H9 (cell line): ENCODE measurements at regions not wholly inside any gene's neighbourhood (a gene's known extent, or its start where the extent isn't known, plus 50 kb on each side); places are given as distances from the start of the nearest gene placed in this dataset.

ENCODE experiments used
- DNase-seq: peaks from one replicate; pipeline ENCODE4 v3.0.0-alpha.2; 2017
- H2AFZ ChIP-seq: one replicate; pipeline ENCODE4 v1.6.1; 2013; ENCODE audit warnings: mild to moderate bottlenecking, low read length, control low read depth, moderate library complexity
- H2AK5ac ChIP-seq: 2 replicates; pipeline ENCODE4 v1.6.1; 2013; ENCODE audit warnings: low read length, control low read depth, mixed read lengths; ENCODE audit not compliant: insufficient read length
- H2BK120ac ChIP-seq: one replicate; pipeline ENCODE4 v1.6.1; 2013; ENCODE audit warnings: low read depth, mild to moderate bottlenecking, low read length, control low read depth, inconsistent platforms; ENCODE audit not compliant: poor library complexity, severe bottlenecking
- H2BK12ac ChIP-seq: 2 replicates; pipeline ENCODE4 v1.6.1; 2013; ENCODE audit warnings: low read length, control low read depth, mixed read lengths, low read depth; ENCODE audit not compliant: insufficient read length
- H2BK15ac ChIP-seq: 2 replicates; pipeline ENCODE4 v1.6.1; 2013; ENCODE audit warnings: low read depth, low read length, control low read depth
- H2BK20ac ChIP-seq: one replicate; pipeline ENCODE4 v1.6.1; 2013; ENCODE audit warnings: low read depth, mild to moderate bottlenecking, low read length, control low read depth, inconsistent platforms; ENCODE audit not compliant: poor library complexity, severe bottlenecking
- H2BK5ac ChIP-seq: 2 replicates; pipeline ENCODE4 v1.6.1; 2013; ENCODE audit warnings: low read length, control low read depth, mixed read lengths; ENCODE audit not compliant: insufficient read length
- H3K14ac ChIP-seq: 2 replicates; pipeline ENCODE4 v1.6.1; 2013; ENCODE audit warnings: low read length, control low read depth; ENCODE audit not compliant: insufficient read depth
- H3K18ac ChIP-seq: 2 replicates; pipeline ENCODE4 v1.6.1; 2013; ENCODE audit warnings: low read depth, mild to moderate bottlenecking, mixed read lengths, low read length, control low read depth; ENCODE audit not compliant: insufficient read length
- H3K23ac ChIP-seq: 2 replicates; pipeline ENCODE4 v1.6.1; 2013; ENCODE audit warnings: low read length, control low read depth, mixed read lengths, low read depth; ENCODE audit not compliant: insufficient read length
- H3K23me2 ChIP-seq: 2 replicates; pipeline ENCODE4 v1.6.1; 2013; ENCODE audit warnings: low read depth, mild to moderate bottlenecking, mixed read lengths, low read length, control low read depth; ENCODE audit not compliant: insufficient read length, poor library complexity, severe bottlenecking
- H3K27ac ChIP-seq: 2 replicates; pipeline ENCODE4 v1.5.1; 2013; ENCODE audit warnings: low read length, control low read depth, mixed read lengths, low read depth; ENCODE audit not compliant: insufficient read length
- H3K27me3 ChIP-seq: 2 replicates; pipeline ENCODE4 v1.6.1; 2013; ENCODE audit warnings: low read length, control low read depth, inconsistent platforms; ENCODE audit not compliant: insufficient read depth
- H3K4ac ChIP-seq: 2 replicates; pipeline ENCODE4 v1.6.1; 2013; ENCODE audit warnings: low read depth, mild to moderate bottlenecking, control low read depth, inconsistent platforms, low read length, moderate library complexity
- H3K4me1 ChIP-seq: 2 replicates; pipeline ENCODE4 v1.6.1; 2013; ENCODE audit warnings: low read length, control low read depth, inconsistent platforms; ENCODE audit not compliant: insufficient read depth
- H3K4me2 ChIP-seq: 2 replicates; pipeline ENCODE4 v1.6.1; 2013; ENCODE audit warnings: low read length, control low read depth, mixed read lengths; ENCODE audit not compliant: insufficient read length, insufficient read depth
- H3K56ac ChIP-seq: 2 replicates; pipeline ENCODE4 v1.6.1; 2013; ENCODE audit warnings: low read depth, mild to moderate bottlenecking, mixed read lengths, low read length, control low read depth; ENCODE audit not compliant: insufficient read length
- H3K79me1 ChIP-seq: 2 replicates; pipeline ENCODE4 v1.6.1; 2013; ENCODE audit warnings: low read depth, mild to moderate bottlenecking, moderate library complexity, low read length, control low read depth, inconsistent platforms; ENCODE audit not compliant: insufficient read depth, poor library complexity, severe bottlenecking
- H3K79me2 ChIP-seq: 2 replicates; pipeline ENCODE4 v1.6.1; 2013; ENCODE audit warnings: low read length, control low read depth, inconsistent platforms; ENCODE audit not compliant: insufficient read depth
- H3K9ac ChIP-seq: 2 replicates; pipeline ENCODE4 v1.6.1; 2013; ENCODE audit warnings: low read length, control low read depth, mixed read lengths; ENCODE audit not compliant: insufficient read length; ENCODE audit errors: extremely low read depth
- H3K9me3 ChIP-seq: one replicate; pipeline ENCODE4 v1.6.1; 2013; ENCODE audit warnings: low read depth, low read length, inconsistent platforms; ENCODE audit not compliant: control insufficient read depth
- H3T11ph ChIP-seq: one replicate; pipeline ENCODE4 v1.6.1; 2013; ENCODE audit warnings: mild to moderate bottlenecking, low read length, control low read depth, inconsistent platforms
- H4K20me1 ChIP-seq: one replicate; pipeline ENCODE4 v1.6.1; 2013; ENCODE audit not compliant: control insufficient read depth, insufficient read length, insufficient read depth
- H4K5ac ChIP-seq: 2 replicates; pipeline ENCODE4 v1.6.1; 2013; ENCODE audit warnings: low read depth, mild to moderate bottlenecking, mixed read lengths, low read length, control low read depth; ENCODE audit not compliant: insufficient read length
- H4K8ac ChIP-seq: replicated peaks from 2 replicates; pipeline ENCODE4 v1.6.1; 2013; ENCODE audit warnings: low read length, control low read depth, mixed read lengths, low read depth; ENCODE audit not compliant: insufficient read length
- H4K91ac ChIP-seq: 2 replicates; pipeline ENCODE4 v1.6.1; 2013; ENCODE audit warnings: low read depth, mild to moderate bottlenecking, moderate library complexity, mixed read lengths, low read length, control low read depth; ENCODE audit not compliant: insufficient read length
- H3K27ac Mint-ChIP-seq, 3 experiments: 2 replicates in 2 of 3; 3 replicates in 1 of 3; pipeline ENCODE4 v1.8.0; 2020 to 2021; ENCODE audit warnings: mixed read lengths in 3 of 3, mild to moderate bottlenecking in 1 of 3, moderate library complexity in 1 of 3
- H3K27me3 Mint-ChIP-seq: 2 replicates; pipeline ENCODE4 v1.8.0; 2021; ENCODE audit warnings: low read depth, mild to moderate bottlenecking, moderate library complexity, mixed read lengths
- H3K36me3 Mint-ChIP-seq, 3 experiments: 2 replicates in 2 of 3; 3 replicates in 1 of 3; pipeline ENCODE4 v1.8.0; 2020 to 2021; ENCODE audit warnings: low read depth in 3 of 3, mixed read lengths in 3 of 3; ENCODE audit not compliant: insufficient read depth in 1 of 3
- H3K4me1 Mint-ChIP-seq, 2 experiments: 2 replicates each; pipeline ENCODE4 v1.8.0; 2020; ENCODE audit warnings: mixed read lengths in 2 of 2
- H3K4me3 Mint-ChIP-seq, 2 experiments: 2 replicates in 1 of 2; 3 replicates in 1 of 2; pipeline ENCODE4 v1.8.0; 2020 to 2021; ENCODE audit warnings: mild to moderate bottlenecking in 2 of 2, mixed read lengths in 2 of 2, moderate library complexity in 1 of 2
- H3K9me3 Mint-ChIP-seq, 2 experiments: 2 replicates in 1 of 2; 3 replicates in 1 of 2; pipeline ENCODE4 v1.8.0; 2020; ENCODE audit warnings: mild to moderate bottlenecking in 2 of 2, mixed read lengths in 2 of 2, moderate library complexity in 1 of 2
- CTCF ChIP-seq: fragments of 200-600 bp; sonication (generic); conservative IDR thresholded peaks from 3 replicates; pipeline ENCODE4 v1.8.0; 2021; ENCODE audit warnings: antibody characterized with exemption, mild to moderate bottlenecking

- Histone ChIP-seq H2BK120ac (no peak overlapping the region), H4K8ac (no peak overlapping the region), H3K14ac (no peak overlapping the region), H3K4me1 (no peaks in the 10 kb centered on the region), H3K4ac (no peak overlapping the region), H3K79me2 (no peaks in the 10 kb centered on the region; the same call in 1 of the 2 replicates), H3K4me2 (no peak overlapping the region), H4K20me1 (no peaks in the 10 kb centered on the region), H3K18ac (no peak overlapping the region), H3K56ac (no peak overlapping the region), H3K9ac (no peak overlapping the region), H2BK15ac (no peak overlapping the region), H2AFZ (no peak overlapping the region), H2AK5ac (no peak overlapping the region), H4K5ac (no peak overlapping the region), H4K91ac (no peak overlapping the region), H2BK12ac (no peak overlapping the region), H3T11ph (no peak overlapping the region), H2BK5ac (no peak overlapping the region), H3K27me3 (no peaks in the 10 kb centered on the region), H2BK20ac (no peak overlapping the region), H3K23me2 (no peaks in the 10 kb centered on the region), H3K23ac (no peak overlapping the region), H3K79me1 (no peaks in the 10 kb centered on the region), H3K9me3 (no peaks in the 10 kb centered on the region), H3K27ac (no peak overlapping the region)
- TF ChIP-seq CTCF, result no peak
- no peaks in the 10 kb centered on the region; a peak in 1 of 5 replicates for H3K9me3 Mint-ChIP-seq
- no peak for DNase-seq
- peaks cover 4 to 10% (median 6%) of the 10 kb centered on the region in 3 experiments; a peak in 3 of 7 replicates for H3K36me3 Mint-ChIP-seq
- H3K27ac Mint-ChIP-seq, result no peak overlapping the region; a peak in 1 of 7 replicates
- no peak overlapping the region for H3K4me3 Mint-ChIP-seq
- H3K4me1 Mint-ChIP-seq, result peaks cover 13 to 17% of the 10 kb centered on the region in 2 experiments
- H3K27me3 Mint-ChIP-seq, result peaks cover 25% of the 10 kb centered on the region
These were observed 153.0 kb upstream of the STX18 start for GRCh38 chr4:4694827-4695226.
